ENCODE measurements at regions not wholly inside any gene's neighbourhood (a gene's known extent, or its start where the extent isn't known, plus 50 kb on each side); places are given as distances from the start of the nearest gene placed in this dataset.

DNA sequence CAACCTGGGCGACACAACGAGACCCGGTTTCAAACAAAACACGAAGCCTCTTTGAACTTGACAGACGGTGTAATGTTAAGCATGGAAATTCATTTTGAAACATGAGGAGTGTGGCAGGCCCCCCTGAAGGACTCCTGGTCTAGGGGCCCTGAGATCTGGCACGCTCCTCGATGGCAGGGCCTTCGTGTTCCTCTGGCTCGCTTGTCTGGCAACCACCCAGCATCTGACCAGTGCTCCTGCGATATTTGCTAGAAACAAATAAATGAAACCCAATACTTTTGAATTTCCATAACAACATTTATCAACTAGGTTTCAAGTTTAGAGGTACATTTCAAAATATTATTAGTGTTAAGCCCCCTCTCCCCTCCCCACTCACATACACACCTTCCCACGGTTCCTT lies 193.0 kb downstream of the ERCC6L2 start:
- Histone ChIP-seq H3K27ac (no peak overlapping the region), H3K4me3 (no peak overlapping the region), H3K36me3 (no peaks in the 10 kb centered on the region), H3K27me3 (no peaks in the 10 kb centered on the region), H3K4me1 (no peaks in the 10 kb centered on the region), H3K9me3 (no peaks in the 10 kb centered on the region)
- in situ Hi-C loops (cut with MboI; ENCODE audit: low pct_ligation_motif_present in 1 of 4, low pct_unique_long_range_greater_than_20kb in 1 of 4, low sequenced_read_pairs in 3 of 4) (loop anchor here in 1 of 4 donors (25.0 kb wide), 1 partner anchor 144 kb away; no protein-coding TSS in a partner anchor), intact Hi-C loops (cut with DNase I; ENCODE audit: low total_unique reads) (no loop called here)
- 80 to 83% methylated on average over 8 to 11 of the region's 11 CpGs for WGBS, 2 donors (ENCODE audit: low coverage in 1 of 2)
- no peak for DNase-seq
- TF ChIP-seq POLR2A (IDR thresholded peaks at IDR 0.05) (no peak), POLR2AphosphoS5 (IDR thresholded peaks at IDR 0.05) (no peak), EP300 (IDR thresholded peaks at IDR 0.05; ENCODE audit: low read depth) (no peak)

- in situ Hi-C loops (cut with MboI; ENCODE audit: low pct_ligation_motif_present in 1 of 4, low pct_unique_long_range_greater_than_20kb in 1 of 4, low sequenced_read_pairs in 3 of 4): loop anchor here in 1 of 4 donors (25.0 kb wide), 1 partner anchor 145 kb away; no protein-coding TSS in a partner anchor
- peak overlapping the region in 3 of 4 donors; percentile 23 to 59 (median 41) for H3K27ac ChIP-seq
- WGBS, 2 donors (ENCODE audit: low coverage in 1 of 2): 79 to 81% methylated on average over 3 to 5 of the region's 5 CpGs
- H3K36me3 ChIP-seq: no peaks in the 10 kb centered on the region
- no peaks in the 10 kb centered on the region for H3K9me3 ChIP-seq
- H3K4me1 ChIP-seq: no peaks in the 10 kb centered on the region
- no peaks in the 10 kb centered on the region for H3K27me3 ChIP-seq
- no peak overlapping the region for H3K4me3 ChIP-seq
- TF ChIP-seq EP300 (IDR thresholded peaks at IDR 0.05; ENCODE audit: low read depth) (no peak), POLR2A (IDR thresholded peaks at IDR 0.05) (no peak), POLR2AphosphoS5 (IDR thresholded peaks at IDR 0.05) (no peak)
- TF ChIP-seq, protein P1, sequence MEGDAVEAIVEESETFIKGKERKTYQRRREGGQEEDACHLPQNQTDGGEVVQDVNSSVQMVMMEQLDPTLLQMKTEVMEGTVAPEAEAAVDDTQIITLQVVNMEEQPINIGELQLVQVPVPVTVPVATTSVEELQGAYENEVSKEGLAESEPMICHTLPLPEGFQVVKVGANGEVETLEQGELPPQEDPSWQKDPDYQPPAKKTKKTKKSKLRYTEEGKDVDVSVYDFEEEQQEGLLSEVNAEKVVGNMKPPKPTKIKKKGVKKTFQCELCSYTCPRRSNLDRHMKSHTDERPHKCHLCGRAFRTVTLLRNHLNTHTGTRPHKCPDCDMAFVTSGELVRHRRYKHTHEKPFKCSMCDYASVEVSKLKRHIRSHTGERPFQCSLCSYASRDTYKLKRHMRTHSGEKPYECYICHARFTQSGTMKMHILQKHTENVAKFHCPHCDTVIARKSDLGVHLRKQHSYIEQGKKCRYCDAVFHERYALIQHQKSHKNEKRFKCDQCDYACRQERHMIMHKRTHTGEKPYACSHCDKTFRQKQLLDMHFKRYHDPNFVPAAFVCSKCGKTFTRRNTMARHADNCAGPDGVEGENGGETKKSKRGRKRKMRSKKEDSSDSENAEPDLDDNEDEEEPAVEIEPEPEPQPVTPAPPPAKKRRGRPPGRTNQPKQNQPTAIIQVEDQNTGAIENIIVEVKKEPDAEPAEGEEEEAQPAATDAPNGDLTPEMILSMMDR (IDR thresholded peaks at IDR 0.05): no peak
- intact Hi-C loops (cut with DNase I; ENCODE audit: low total_unique reads): no loop called here
- no peak for DNase-seq
Measured at GRCh38 chr9:96067600-96067999, 192.1 kb downstream of the ERCC6L2 start.

DNA sequence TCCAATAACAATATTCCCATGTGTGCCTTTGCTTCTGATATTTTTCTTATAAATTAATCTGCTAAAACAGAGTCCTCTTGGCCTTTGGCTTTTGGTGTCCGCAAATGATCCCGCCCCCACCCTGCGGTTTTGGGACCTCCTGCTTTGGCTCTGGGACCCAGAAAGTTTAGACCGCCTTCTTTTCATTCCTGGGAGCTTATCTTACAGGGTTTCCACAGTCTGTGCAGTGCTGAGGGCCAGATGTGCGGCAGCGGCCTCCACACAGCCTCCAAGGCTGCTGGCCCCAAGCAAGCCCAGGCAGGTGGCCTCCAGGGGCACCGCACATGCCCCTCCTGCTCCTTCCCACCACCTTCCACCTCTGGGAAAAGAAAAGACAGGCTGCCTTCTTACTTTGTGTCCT lies 191.5 kb downstream of the ERCC6L2 start:
- TF ChIP-seq EP300 (IDR thresholded peaks at IDR 0.05; ENCODE audit: low read depth) (no peak), POLR2AphosphoS5 (IDR thresholded peaks at IDR 0.05) (no peak), POLR2A (IDR thresholded peaks at IDR 0.05) (no peak)
- TF ChIP-seq, protein P1 (IDR thresholded peaks at IDR 0.05): no peak
- Histone ChIP-seq H3K27me3 (no peaks in the 10 kb centered on the region), H3K27ac (peak overlapping the region in 3 of 4 donors; percentile 23 to 59 (median 41)), H3K36me3 (no peaks in the 10 kb centered on the region), H3K4me3 (no peak overlapping the region), H3K4me1 (no peaks in the 10 kb centered on the region), H3K9me3 (no peaks in the 10 kb centered on the region)
- intact Hi-C loops (cut with DNase I; ENCODE audit: low total_unique reads): no loop called here
- DNase-seq: no peak
- WGBS, 2 donors (ENCODE audit: low coverage in 1 of 2): 73 to 90% methylated on average over 4 to 7 of the region's 7 CpGs
- in situ Hi-C loops (cut with MboI; ENCODE audit: low pct_ligation_motif_present in 1 of 4, low pct_unique_long_range_greater_than_20kb in 1 of 4, low sequenced_read_pairs in 3 of 4): loop anchor here in 1 of 4 donors (25.0 kb wide), 1 partner anchor 145 kb away; no protein-coding TSS in a partner anchor

DNA sequence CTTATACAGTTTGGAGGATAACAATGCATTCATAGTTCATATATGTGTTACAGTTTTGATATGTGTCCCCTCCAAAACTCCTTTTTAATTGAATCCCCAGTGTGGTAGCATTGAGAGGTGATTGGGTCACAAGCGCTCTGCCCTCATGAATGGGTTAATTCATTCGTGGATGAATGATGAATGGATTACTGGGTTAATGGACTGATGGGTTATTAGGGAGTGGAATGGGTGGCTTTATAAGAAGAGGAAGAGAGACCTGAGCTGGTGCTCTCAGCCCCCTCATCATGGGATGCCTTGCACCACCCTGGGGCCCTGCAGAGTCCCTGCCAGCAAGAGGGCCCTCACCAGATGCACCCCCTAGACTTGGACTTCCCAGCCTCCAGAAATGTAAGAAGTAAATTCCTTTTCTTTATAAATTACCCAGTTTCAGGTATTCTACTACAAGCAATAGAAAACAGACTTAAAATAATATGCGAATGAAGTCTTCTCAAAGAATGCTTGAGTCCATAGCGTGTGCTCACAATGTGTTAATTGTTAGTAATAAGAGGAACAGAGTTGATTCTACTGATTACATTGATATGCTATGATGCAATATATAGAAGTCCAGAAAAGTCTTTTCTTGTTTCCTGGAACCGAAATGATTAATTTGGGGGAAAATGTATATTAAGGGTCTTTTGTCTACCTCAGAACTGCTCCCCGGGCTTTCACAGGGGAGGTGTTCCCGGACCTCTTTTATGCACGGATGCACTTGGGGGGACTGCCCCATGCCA lies 190.2 kb downstream of the ERCC6L2 start:
- no peaks in the 10 kb centered on the region for H3K27me3 ChIP-seq
- H3K9me3 ChIP-seq: no peaks in the 10 kb centered on the region
- H3K4me1 ChIP-seq: peaks cover 0 to 7% (median 0%) of the 10 kb centered on the region in 4 donors
- no peak for DNase-seq
- 81 to 85% methylated on average over 8 of the region's 8 CpGs for WGBS, 2 donors (ENCODE audit: low coverage in 1 of 2)
- in situ Hi-C loops (cut with MboI; ENCODE audit: low pct_ligation_motif_present in 1 of 4, low pct_unique_long_range_greater_than_20kb in 1 of 4, low sequenced_read_pairs in 3 of 4) (loop anchor here in 1 of 4 donors (25.0 kb wide), 1 partner anchor 147 kb away; no protein-coding TSS in a partner anchor), intact Hi-C loops (cut with DNase I; ENCODE audit: low total_unique reads) (no loop called here)
- H3K4me3 ChIP-seq: no peak overlapping the region
- H3K27ac ChIP-seq: no peak overlapping the region
- no peaks in the 10 kb centered on the region for H3K36me3 ChIP-seq
- TF ChIP-seq POLR2A (IDR thresholded peaks at IDR 0.05) (no peak), EP300 (IDR thresholded peaks at IDR 0.05; ENCODE audit: low read depth) (no peak), POLR2AphosphoS5 (IDR thresholded peaks at IDR 0.05) (no peak)
- TF ChIP-seq, protein P1 (IDR thresholded peaks at IDR 0.05): no peak
